ENCODE measurements at regions not wholly inside any gene's neighbourhood (a gene's known extent, or its start where the extent isn't known, plus 50 kb on each side); places are given as distances from the start of the nearest gene placed in this dataset.

- Histone ChIP-seq H3K4me2 (ENCODE audit: low read length) (no peak overlapping the region), H3K4me1 (ENCODE audit: insufficient read depth, low read length) (peaks cover 13% of the 10 kb centered on the region), H4K20me1 (ENCODE audit: low read length) (no peaks in the 10 kb centered on the region), H3K4me3 (ENCODE audit: low read length) (no peak overlapping the region), H3K36me3 (ENCODE audit: low read depth, low read length) (no peaks in the 10 kb centered on the region), H3K27ac (ENCODE audit: low read length) (no peak overlapping the region), H3K9me2 (replicated peaks; ENCODE audit: low read length) (no peaks in the 10 kb centered on the region), H3K79me2 (ENCODE audit: low read length) (no peaks in the 10 kb centered on the region), H3K9me3 (ENCODE audit: low read length) (no peaks in the 10 kb centered on the region), H3K9ac (ENCODE audit: low read length) (no peak overlapping the region), H2AFZ (ENCODE audit: low read length) (no peak overlapping the region), H3F3A (ENCODE audit: low read length, unreplicated experiment) (no peaks in the 10 kb centered on the region), H3K27me3 (ENCODE audit: low read length) (peaks cover 52% of the 10 kb centered on the region)
- BruUV-seq (replicated peaks) = no TSS peak
- ATAC-seq = no peak
- TF ChIP-seq, protein P1, sequence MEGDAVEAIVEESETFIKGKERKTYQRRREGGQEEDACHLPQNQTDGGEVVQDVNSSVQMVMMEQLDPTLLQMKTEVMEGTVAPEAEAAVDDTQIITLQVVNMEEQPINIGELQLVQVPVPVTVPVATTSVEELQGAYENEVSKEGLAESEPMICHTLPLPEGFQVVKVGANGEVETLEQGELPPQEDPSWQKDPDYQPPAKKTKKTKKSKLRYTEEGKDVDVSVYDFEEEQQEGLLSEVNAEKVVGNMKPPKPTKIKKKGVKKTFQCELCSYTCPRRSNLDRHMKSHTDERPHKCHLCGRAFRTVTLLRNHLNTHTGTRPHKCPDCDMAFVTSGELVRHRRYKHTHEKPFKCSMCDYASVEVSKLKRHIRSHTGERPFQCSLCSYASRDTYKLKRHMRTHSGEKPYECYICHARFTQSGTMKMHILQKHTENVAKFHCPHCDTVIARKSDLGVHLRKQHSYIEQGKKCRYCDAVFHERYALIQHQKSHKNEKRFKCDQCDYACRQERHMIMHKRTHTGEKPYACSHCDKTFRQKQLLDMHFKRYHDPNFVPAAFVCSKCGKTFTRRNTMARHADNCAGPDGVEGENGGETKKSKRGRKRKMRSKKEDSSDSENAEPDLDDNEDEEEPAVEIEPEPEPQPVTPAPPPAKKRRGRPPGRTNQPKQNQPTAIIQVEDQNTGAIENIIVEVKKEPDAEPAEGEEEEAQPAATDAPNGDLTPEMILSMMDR (conservative IDR thresholded peaks at IDR 0.05; ENCODE audit: low read depth, low read length) = no peak
- no peak for DNase-seq
- intact Hi-C loops (cut with micrococcal nuclease) = no loop called here
- POLR2A ChIA-PET (ENCODE audit: unreplicated experiment) = no interaction called here
- CTCF ChIA-PET = no interaction called here
These were observed 78.5 kb upstream of the BHLHE23 start for GRCh38 chr20:63085151-63085861.

- Histone ChIP-seq H4K20me1 (ENCODE audit: low read length) (no peaks in the 10 kb centered on the region), H3K79me2 (ENCODE audit: low read length) (no peaks in the 10 kb centered on the region), H3K4me1 (ENCODE audit: insufficient read depth, low read length) (peaks cover 10% of the 10 kb centered on the region), H2AFZ (ENCODE audit: low read length) (no peak overlapping the region), H3K4me2 (ENCODE audit: low read length) (no peak overlapping the region), H3K27me3 (ENCODE audit: low read length) (peaks cover 53% of the 10 kb centered on the region), H3K9ac (ENCODE audit: low read length) (no peak overlapping the region), H3K9me2 (replicated peaks; ENCODE audit: low read length) (no peaks in the 10 kb centered on the region), H3K36me3 (ENCODE audit: low read depth, low read length) (no peaks in the 10 kb centered on the region), H3F3A (ENCODE audit: low read length, unreplicated experiment) (no peaks in the 10 kb centered on the region), H3K4me3 (ENCODE audit: low read length) (no peak overlapping the region), H3K27ac (ENCODE audit: low read length) (no peak overlapping the region), H3K9me3 (ENCODE audit: low read length) (no peaks in the 10 kb centered on the region)
- ATAC-seq (no peak), DNase-seq (no peak)
- ChIA-PET CTCF (no interaction called here), POLR2A (ENCODE audit: unreplicated experiment) (no interaction called here)
- intact Hi-C loops (cut with micrococcal nuclease) = no loop called here
- no TSS peak for BruUV-seq (replicated peaks)
- TF ChIP-seq, protein P1 (conservative IDR thresholded peaks at IDR 0.05; ENCODE audit: low read depth, low read length) = no peak
- no peak for TF ChIP-seq EZH2 (IDR thresholded peaks at IDR 0.05; ENCODE audit: low read length, unreplicated experiment)
- no peak for TF ChIP-seq EZH2phosphoT487 (IDR thresholded peaks at IDR 0.05; ENCODE audit: borderline replicate concordance, low read length)
These were observed 77.8 kb upstream of the BHLHE23 start for GRCh38 chr20:63084563-63084927.

DNA sequence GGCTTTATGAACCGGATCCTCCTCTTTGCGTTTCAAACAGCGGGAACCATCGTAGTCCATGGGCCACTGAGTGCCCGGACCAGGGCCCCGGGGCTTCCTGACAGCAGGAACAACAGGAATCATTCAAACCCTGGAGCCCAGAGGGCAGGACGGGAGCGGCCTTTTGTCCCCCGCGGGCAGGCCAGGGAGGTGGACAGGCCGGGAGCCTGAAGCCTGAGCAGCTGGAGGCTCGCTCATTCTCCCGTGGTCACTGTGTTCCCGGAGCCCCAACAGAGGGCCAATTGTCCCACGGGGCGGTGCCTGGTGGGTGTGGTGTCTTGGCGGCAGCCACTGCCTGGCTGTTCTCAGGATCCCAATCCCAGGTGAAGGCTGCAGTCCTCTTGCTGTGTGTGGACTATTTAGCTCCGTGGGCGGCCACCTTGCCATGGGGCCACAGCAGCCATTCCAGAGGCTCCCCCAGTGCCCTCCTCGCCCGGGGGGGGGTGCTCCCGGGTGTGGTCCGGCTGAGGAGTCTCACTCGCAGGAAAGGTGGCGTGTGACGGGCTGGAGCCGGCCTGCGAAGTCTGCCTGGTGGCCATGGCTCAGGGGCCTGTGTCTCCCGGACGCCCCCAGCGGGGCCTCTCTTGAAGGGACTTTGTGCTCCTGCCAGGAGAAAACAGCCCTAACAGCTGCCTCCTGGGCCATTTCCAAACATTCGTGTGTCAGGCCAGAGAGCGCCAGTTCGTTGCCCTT is 77.2 kb upstream of the BHLHE23 start:
- ChIA-PET POLR2A (ENCODE audit: unreplicated experiment) (no interaction called here), CTCF (interaction anchor here (0.6 kb wide), 1 partner anchor 225 kb away, joined by 4 read pairs; no protein-coding TSS in a partner anchor)
- H3K27ac ChIP-seq (ENCODE audit: low read length) = no peak overlapping the region
- intact Hi-C loops (cut with micrococcal nuclease) = no loop called here
- H2AFZ ChIP-seq (ENCODE audit: low read length) = no peak overlapping the region
- no peaks in the 10 kb centered on the region for H3K9me3 ChIP-seq (ENCODE audit: low read length)
- no peaks in the 10 kb centered on the region for H3K9me2 ChIP-seq (replicated peaks; ENCODE audit: low read length)
- H3F3A ChIP-seq (ENCODE audit: low read length, unreplicated experiment) = no peaks in the 10 kb centered on the region
- H3K4me3 ChIP-seq (ENCODE audit: low read length) = no peak overlapping the region
- ATAC-seq (no peak), DNase-seq (no peak)
- H3K4me2 ChIP-seq (ENCODE audit: low read length) = no peak overlapping the region
- H4K20me1 ChIP-seq (ENCODE audit: low read length) = no peaks in the 10 kb centered on the region
- peaks cover 5% of the 10 kb centered on the region; the same call in 1 of the 2 replicates for H3K4me1 ChIP-seq (ENCODE audit: insufficient read depth, low read length)
- H3K9ac ChIP-seq (ENCODE audit: low read length) = no peak overlapping the region
- H3K36me3 ChIP-seq (ENCODE audit: low read depth, low read length) = no peaks in the 10 kb centered on the region
- no peaks in the 10 kb centered on the region for H3K79me2 ChIP-seq (ENCODE audit: low read length)
- BruUV-seq (replicated peaks) = no TSS peak
- peaks cover 55% of the 10 kb centered on the region for H3K27me3 ChIP-seq (ENCODE audit: low read length)
- TF ChIP-seq EZH2 (IDR thresholded peaks at IDR 0.05; ENCODE audit: low read length, unreplicated experiment) = no peak
- no peak for TF ChIP-seq EZH2phosphoT487 (IDR thresholded peaks at IDR 0.05; ENCODE audit: borderline replicate concordance, low read length)
- TF ChIP-seq, protein P1 (conservative IDR thresholded peaks at IDR 0.05; ENCODE audit: low read depth, low read length) = no peak

All from PC-3 (cell line).